ENCODE measurements at regions not wholly inside any gene's neighbourhood (a gene's known extent, or its start where the extent isn't known, plus 50 kb on each side); places are given as distances from the start of the nearest gene placed in this dataset.
"Not testable (repeated sequence)": the region's sequence is repeated elsewhere in the genome, so short reads cannot be mapped to it uniquely, and the experiment has no call there.

GRCh38 chr1:45265244-45265643 is 58.8 kb upstream of the ZSWIM5 start:
- Histone ChIP-seq H3K4me1 (replicated peaks in 1 of 2) (peaks cover 15 to 16% of the 10 kb centered on the region in 2 donors), H3K27ac (peak overlapping the region in 2 of 5 donors; percentile 86 to 93), H3K9me3 (replicated peaks in 1 of 3) (no peaks in the 10 kb centered on the region), H3K4me3 (no peak overlapping the region), H3K27me3 (no peaks in the 10 kb centered on the region), H3K36me3 (replicated peaks in 1 of 2) (no peaks in the 10 kb centered on the region)
- 79 to 100% (median 90%) methylated on average over 1 of the region's 1 CpG for WGBS, 4 donors
- intact Hi-C loops (cut with DNase I) = no loop called here
- no peak for TF ChIP-seq POLR2A (IDR thresholded peaks at IDR 0.05)
- no peak for TF ChIP-seq CTCF (IDR thresholded peaks at IDR 0.05)
- DNase-seq = no peak

GRCh38 chr1:45266151-45266801 is 59.9 kb upstream of the ZSWIM5 start:
- Histone ChIP-seq H3K36me3 (replicated peaks in 1 of 2) (no peaks in the 10 kb centered on the region), H3K27me3 (no peaks in the 10 kb centered on the region), H3K9me3 (replicated peaks in 1 of 3) (no peaks in the 10 kb centered on the region), H3K27ac (peak overlapping the region; percentile 61 to 93 (median 81)), H3K4me3 (no peak overlapping the region), H3K4me1 (replicated peaks in 1 of 2) (peaks cover 15 to 16% of the 10 kb centered on the region in 2 donors)
- intact Hi-C loops (cut with DNase I) = no loop called here
- peak; percentile 61 to 82 (median 74) for DNase-seq
- TF ChIP-seq CTCF (IDR thresholded peaks at IDR 0.05) (no peak), POLR2A (IDR thresholded peaks at IDR 0.05) (peak in 1 of 2 donors; percentile 55)
- WGBS, 4 donors = 25 to 42% (median 34%) methylated on average over 7 of the region's 7 CpGs

GRCh38 chr1:45268310-45268709 is 58.4 kb upstream of the HPDL start:
- H3K27ac ChIP-seq; H3K36me3 ChIP-seq (replicated peaks in 1 of 2); H3K4me3 ChIP-seq; H3K27me3 ChIP-seq; intact Hi-C loops (cut with DNase I); H3K9me3 ChIP-seq (replicated peaks in 1 of 3); DNase-seq: not testable (repeated sequence)
- WGBS, 4 donors = 79 to 90% (median 87%) methylated on average over 5 of the region's 5 CpGs
- H3K4me1 ChIP-seq (replicated peaks in 1 of 2) = peaks cover 15 to 16% of the 10 kb centered on the region in 2 donors

- H3K4me1 ChIP-seq (replicated peaks in 1 of 2); H3K27me3 ChIP-seq; H3K9me3 ChIP-seq (replicated peaks in 1 of 3); DNase-seq; intact Hi-C loops (cut with DNase I); H3K4me3 ChIP-seq; H3K36me3 ChIP-seq (replicated peaks in 1 of 2); H3K27ac ChIP-seq: not testable (repeated sequence)
- WGBS, 4 donors = 84 to 100% (median 91%) methylated on average over 1 of the region's 1 CpG
Measured at GRCh38 chr1:45272267-45272666, 54.4 kb upstream of the HPDL start.

- Histone ChIP-seq H3K4me3 (no peak overlapping the region), H3K4me1 (replicated peaks in 1 of 2) (no peaks in the 10 kb centered on the region), H3K27ac (no peak overlapping the region), H3K27me3 (no peaks in the 10 kb centered on the region), H3K36me3 (replicated peaks in 1 of 2) (no peaks in the 10 kb centered on the region), H3K9me3 (replicated peaks in 1 of 3) (no peaks in the 10 kb centered on the region)
- TF ChIP-seq CTCF (IDR thresholded peaks at IDR 0.05) = no peak
- no peak for TF ChIP-seq POLR2A (IDR thresholded peaks at IDR 0.05)
- 89 to 94% (median 91%) methylated on average over 4 of the region's 4 CpGs for WGBS, 4 donors
- intact Hi-C loops (cut with DNase I) = no loop called here
- DNase-seq = no peak
Measured at GRCh38 chr1:45272913-45273371, 53.8 kb upstream of the HPDL start.
